HuH-7 (cell line): ENCODE measurements at regions not wholly inside any gene's neighbourhood (a gene's known extent, or its start where the extent isn't known, plus 50 kb on each side); places are given as distances from the start of the nearest gene placed in this dataset.

ENCODE experiments used
- DNase-seq: peaks from one replicate; pipeline ENCODE4 v3.0.0; 2011; ENCODE audit warnings: low spot score

DNA sequence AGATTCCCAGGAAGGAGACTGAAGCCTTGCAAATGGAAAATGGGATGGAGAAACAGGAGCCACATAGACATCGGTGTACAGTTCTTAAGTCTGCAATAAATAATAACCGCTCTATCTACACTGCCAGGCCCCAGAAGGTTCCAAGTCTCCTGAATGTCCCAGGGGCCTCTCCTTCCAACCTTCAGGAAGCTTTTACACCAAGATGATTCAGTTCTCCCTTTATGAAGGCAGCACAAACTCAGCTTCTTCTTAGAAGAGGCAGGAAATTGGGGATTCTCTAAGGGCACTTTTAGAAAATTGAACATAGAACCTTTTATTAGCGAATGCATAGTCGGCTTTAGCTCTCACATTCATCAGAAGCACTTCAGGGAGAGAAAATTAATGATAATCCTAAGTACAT lies 130.8 kb upstream of the LYZL1 start:
- DNase-seq, result no peak

DNA sequence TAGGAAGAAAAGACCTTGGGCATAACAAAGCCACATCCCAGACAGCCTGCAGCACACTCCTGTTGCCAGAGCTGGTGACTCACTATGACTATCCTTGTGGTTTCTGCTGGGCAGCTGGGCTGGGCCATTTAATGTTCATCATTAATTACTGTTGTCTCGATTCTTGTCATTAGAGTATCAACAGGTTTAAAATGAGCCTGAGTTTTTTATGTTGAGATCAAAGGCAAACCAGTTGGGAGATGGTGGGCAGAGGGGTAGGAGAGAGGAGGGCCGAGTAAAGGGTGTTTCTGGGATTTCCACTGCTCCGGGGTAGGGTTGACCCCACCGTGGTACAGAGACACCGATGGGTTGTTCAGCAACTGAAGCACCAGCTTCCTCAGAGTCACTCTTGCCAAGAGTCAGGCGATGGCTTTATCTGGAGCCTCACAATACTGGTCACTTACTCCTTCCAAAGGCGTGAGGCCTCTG lies 128.7 kb upstream of the LYZL1 start:
- no peak for DNase-seq

DNA sequence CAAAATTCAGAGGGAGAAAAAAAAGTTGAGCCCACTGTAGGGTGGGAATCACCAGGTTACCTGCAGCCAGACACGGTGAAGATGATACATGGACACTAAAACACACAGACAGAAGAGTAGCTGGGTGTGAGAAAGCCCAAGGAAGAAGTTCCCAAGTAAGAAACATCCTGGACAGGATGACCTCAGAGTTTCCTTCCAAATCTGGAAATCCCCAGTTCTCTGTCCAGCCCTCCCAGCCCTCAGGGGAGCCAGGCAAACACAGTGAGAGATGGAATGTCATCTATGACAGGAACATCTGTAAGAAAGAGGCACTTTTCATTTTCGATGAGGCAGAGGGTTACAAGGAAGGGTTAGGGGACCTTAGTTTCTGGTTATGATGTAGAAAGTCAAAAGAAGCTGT lies 125.1 kb upstream of the LYZL1 start:
- no peak for DNase-seq

DNA sequence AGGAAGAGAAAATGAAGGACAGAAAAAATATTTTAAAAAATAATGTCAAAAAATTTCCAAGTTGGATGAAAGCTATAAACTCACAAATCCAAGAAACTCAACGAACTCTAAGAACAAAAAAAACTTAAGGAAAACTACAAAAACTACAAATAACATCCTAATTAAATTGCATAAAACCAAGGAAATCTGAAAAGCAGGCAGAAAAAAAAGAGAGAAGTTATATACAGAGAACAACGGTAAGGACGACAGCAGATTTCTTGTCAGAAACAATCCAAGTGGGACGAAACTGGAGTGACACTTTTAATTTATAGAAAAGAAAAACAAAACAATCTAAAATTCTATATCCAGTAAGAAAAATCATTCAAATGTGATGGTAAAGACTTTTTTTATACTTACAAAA lies 122.2 kb upstream of the LYZL1 start:
- no peak for DNase-seq

DNA sequence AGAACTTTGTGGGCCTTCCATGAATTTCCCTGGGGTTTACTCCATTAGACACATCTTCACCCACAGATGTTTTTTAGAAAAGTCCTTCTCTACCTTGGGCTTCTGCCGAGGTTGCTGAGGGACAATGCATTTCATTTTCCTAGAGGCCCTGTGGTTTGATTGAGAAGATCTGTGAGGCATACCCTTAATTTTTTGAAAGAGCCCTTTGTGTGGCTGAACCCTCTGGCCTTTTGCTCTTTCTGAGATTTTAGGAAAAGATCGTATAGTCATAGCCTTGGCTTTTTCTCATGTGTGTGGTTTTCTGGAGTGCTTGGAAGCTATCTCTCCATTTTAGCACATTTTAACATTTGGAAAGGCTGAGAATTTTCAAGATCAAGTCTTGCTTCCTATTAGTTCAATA lies 119.8 kb upstream of the LYZL1 start:
- no peak for DNase-seq

DNA sequence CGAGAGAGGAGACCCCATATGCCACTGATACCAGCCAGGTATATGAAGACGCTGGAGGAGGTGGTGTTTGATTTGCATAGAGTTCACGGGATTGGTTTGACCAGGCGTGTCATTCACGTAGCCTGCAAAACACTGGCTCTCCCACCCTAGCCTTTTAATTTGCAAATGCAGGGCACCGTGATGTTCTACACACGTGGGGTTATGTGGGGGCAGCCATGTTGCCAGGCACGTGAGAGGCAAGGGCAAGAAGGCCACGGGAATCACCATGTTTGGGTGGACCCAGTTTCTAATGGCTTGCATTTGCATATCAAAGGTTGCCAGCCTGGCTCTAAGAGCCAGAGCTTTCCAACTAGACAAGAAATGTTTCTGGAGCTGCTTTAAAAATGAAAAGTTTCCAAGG lies 117.2 kb upstream of the LYZL1 start:
- DNase-seq, result no peak

DNA sequence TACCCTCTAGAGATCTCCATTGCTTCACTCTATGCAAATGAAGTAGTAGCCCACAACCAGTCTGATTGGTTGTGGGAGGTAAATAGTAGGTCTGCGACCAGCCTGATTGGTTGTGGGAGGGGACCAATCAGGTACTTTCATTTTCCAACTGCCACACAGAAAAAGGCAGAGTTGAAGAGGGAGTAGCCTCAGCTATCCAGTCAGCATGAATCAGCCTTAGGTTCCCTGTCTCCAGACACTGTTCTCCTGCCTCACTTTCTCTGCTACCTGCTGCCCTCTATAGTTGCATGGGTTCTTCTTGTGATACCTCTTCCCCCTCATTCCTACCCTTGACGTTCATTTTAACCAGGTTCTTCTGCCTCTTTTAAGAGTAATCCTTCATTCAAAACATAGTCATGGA lies 114.5 kb upstream of the LYZL1 start:
- no peak for DNase-seq

DNA sequence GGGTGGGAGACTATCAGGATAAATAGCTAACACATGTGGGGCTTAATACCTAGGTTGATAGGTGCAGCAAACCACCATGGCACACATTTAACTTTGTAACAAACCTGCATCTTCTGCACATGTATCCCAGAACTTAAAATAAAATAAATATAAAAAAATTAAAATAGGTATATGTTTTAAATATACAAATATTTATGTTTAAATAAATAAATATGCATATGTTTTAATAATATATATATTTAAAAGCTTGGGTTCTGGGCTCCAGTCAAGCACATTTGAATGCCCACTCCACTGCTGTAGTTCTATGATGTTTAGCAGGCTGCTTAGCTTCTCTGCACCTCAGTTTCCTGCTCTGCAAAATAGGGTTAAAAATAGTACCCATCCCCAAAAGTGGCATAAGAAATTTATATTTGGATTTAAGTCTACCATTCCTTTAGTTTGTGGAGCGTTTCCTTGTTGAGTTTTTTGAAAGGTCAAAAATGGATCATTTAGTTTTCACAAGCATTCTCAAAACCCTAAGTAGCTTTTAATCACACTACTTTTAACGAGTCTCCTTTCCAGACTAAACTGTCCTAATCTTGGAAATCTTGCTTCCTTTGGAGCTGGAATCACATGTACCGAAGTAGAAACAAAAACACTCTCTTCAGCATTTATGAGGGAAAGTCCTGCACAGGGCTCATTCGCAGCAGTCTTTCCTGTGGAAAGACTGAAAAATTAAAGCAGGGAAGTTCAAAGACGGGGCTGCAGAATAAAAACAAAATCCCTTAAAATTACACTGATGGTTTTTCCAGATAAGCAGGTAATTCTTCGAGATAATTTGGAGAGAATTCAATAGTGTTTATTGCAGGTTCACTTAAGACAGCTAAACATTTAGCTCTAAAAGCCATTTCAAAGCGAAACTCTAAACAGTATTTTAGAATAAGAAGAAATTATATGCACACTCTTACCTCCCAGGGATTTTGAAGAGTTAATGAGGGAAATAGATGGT lies 111.7 kb upstream of the LYZL1 start:
- DNase-seq, result no peak

DNA sequence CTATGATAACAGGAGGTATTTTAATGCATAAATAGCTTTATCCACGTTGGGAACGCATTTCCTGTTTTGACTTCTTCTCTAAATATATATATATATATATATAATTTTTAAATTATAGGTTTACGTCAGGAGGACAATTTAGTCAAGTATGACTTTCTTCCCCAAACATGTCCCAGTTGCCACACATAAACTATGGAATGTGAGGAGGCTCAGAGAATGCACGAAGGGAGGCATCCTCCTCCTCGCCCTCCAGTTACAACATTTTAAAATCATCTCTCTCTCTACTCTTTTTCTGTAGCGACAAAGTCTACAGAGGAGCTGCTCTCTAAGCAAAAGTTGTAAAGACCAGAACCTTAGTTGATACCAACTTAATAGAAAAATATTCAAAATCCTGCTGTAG lies 106.9 kb upstream of the LYZL1 start:
- no peak for DNase-seq

DNA sequence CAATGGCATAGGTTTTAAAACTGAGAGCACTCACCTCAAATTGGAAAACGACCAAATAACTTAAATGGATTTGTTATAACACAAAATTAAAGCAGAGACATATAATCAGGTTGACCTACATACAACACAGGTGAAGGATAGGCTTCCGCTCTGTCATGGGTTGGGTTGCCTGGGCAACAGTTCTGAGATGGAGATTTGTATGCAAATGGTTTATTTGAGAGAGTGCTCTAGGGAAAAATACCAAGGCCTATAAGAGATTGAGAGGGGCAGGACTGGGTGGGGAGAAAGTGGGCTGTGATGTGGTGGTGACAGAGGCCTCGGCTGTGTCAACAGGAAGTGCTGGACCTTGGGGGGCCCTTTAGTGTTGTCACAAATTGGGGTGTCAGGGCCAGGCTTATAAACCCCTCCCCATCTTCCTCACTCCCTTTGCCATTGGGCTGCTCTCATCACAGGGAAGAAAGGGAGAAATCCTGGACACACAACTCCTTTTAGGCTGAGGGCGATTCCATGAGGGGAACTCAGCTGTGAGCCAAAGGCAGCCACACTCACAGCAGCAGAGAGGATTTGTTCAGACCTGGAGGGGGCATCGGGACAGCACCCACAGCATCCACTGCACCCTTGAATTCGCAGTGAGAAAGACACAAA lies 105.4 kb upstream of the LYZL1 start:
- no peak for DNase-seq

DNA sequence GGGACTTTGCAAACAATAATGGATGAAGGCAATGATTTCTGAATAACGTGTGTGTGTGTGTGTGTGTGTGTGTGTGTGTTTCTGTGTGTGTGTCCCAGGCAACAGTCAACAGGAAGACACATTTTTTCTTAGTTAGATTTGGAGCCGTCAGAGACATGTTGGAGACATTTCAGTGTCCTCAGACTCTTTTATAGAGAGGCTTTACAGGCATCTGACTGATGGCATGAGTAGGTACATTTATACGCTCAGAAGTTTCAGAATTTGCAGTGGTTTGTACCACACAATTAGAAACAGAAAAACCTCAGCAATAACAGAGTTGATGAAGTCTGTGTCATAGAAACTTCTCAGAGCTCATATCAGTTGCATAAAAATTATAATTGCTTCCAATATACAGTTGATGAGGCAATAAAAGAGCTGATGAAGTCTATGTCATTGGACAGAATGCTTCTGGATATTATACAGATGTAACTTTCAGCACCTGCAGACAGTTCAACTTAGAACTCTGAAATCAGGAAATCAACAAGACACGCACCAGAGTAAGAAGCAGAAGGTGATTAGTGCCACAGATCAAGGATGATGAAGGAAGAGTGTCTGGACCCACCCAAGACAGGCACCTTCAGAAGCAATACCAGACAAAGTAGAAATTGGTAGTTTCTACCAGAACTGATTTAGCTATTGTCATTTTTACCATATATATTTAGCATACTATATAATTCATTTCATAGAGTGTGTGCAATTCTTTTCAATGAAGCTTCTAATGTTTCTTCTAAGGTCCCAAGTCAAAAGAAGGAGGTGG lies 104.5 kb upstream of the LYZL1 start:
- DNase-seq, result no peak

DNA sequence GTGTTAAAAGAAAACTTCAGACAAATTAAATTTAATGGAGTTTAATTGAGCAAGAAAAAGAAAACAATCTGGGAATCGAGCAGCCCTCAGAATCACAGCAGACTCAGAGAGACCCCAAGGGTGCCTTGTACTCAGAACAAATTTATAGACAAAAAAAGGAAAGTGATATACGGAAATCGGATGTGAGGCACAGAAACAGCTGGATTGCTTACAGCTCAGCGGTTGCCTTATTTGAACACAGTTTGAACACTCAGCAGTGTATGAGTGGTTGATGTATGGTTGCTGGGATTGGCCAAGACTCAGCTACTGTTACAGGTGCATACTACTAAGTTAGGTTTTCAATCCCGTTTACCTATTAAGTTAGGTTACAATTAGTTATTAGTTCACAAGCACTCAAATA lies 103.8 kb upstream of the LYZL1 start:
- no peak for DNase-seq

DNA sequence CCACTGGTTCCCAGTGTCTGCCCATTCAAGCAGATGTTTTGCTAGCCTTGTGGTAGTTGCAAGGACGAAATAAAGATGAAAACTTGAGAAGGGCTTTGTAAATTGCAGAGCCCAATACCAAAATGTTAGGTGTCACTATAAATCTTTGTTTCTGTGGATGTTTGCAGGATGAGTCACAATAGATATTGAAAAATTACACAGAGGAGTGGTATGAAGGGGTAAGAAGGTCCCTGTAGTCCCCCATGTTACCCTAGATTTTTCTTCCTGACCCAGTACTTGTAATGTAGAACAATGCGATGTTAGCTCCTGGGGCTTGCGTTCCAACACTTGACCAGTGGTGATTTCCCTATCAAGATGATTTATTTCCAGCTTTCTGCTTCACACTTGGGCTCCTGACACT lies 102.6 kb upstream of the LYZL1 start:
- DNase-seq, result no peak

DNA sequence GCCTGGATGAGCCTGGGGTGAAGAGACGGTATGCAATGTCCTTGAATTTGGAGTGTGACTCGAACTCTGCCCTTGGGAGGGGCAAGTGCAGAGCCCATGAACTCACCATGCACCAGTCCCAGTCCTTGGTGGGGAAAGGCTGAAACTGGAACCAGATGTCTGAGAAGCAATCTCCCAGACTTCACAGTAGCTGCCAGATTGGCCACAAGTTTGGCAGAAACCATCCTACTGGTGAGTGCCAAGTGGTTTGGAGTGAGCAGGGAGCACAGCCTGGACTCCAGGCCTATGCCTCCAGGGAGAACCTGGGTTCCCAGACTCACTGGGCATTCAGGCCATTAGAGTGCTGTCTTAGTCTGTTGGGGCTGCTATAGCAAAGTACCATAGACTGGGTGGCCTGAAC lies 99.6 kb upstream of the LYZL1 start:
- DNase-seq, result no peak

DNA sequence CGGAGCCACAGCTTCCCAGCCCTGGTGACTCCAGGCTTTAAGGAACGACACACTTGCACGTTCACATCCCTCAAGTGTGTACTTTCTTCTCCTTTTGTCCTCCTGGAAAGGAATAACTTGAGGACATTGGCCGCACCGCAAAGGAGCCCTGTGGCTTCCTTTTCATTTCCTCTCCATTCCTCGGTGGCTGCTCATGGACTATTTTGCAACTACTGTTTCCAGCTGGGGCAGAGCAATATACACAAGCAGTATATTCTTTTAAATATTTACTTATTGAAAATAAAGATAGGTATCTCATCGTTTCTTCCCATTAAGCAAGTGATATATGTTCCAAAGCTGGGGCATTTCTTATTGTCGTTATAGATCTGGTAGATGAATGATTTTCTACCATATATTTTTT lies 97.2 kb upstream of the LYZL1 start:
- DNase-seq, result no peak

DNA sequence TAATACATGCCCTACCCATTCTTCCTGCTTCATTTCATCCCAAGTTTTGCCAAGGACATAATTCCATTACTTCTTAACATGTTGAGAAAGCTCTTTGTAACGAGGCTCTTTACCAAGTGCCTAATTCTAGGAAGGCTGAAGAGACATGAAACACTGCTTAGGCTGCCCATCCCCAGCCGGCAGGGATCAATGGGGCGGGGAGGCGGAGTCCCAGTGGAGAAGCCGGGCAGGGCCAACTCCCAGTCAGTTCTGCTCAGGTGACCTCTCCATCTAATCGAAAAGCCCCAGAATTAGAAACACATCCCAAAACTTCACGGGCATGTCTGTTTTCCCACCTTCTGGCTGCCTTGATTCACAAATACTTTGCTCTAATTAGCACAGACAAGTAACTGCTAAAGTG lies 89.5 kb upstream of the LYZL1 start:
- peak; percentile 42 for DNase-seq

DNA sequence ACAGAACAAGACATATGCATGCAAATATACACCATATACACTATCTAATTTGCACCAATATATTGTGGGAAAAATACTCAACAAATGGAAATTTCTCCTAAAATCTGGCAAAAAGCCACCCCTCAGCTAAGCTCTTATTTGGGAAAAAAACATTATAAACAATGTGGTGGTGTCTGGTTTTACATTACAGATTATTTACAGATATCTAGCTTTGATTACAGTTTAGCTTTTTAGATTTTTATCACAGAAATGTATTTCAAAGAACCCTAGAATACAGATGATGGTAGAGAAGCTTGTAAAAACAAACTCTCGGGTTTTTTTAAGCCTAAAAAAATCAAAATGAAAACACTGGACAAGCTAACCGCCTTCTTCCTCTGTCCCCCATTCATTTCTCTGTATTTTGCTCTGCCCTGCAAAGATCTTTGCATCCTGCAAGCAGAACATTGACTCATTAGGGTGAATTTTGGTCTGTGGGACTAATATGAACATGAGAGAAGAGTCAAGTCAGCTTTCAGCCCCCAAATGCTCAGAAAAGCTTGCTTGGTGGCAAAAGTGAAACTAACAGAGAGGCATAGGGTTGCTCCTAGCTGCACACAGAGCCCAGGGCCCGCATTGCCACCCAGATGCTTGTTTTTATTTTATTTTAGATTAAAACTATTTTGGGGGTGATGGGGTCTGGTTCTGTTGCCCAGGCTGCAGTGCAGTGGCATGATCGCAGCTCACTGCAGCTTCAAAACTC lies 88.8 kb upstream of the LYZL1 start:
- no peak for DNase-seq

DNA sequence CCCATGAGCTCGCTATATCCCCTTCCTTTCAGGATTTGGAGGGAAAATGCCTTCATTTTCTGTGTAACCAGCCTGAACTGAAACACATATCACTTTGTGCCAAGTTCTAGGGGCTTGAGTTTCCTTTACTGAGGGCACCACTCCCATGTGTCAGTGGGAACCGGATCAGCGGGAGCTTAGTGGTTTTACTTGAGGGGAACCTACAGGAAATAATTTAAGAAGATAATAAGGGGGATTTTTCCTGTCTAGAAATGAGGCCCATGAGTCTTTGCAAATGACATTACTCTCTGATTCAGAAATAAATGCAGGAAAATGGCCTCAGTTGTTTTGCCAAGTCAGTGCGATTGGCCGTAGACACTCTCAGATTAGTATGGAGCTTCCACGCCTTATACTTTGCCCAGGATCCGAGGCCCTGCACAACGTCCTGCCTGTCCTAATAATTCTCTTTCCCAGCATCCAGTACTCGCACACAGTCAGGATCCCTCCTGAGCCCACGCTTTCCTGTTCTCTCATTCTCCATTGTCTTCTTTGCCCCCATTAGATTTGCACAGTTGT lies 86.4 kb upstream of the LYZL1 start:
- no peak for DNase-seq

DNA sequence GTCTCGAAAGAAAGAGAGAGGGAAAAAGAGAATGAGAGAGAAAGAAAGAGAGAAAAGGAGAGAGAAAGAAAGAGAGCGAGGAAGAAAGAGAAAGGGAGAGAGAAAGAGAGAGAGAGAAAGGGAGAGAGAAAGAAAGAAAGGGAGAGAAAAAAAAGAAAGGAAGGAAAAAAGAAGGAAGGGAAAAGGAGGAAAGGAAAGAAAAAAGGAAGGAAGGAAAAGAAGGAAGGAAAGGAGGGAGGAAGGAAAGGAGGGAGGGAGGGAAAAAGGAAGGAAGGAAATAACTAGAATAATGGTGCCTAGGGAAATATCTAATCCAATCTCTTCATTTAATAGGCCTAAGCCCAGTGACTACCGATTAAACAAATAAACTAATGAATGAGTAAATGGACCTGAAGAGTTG lies 85.4 kb upstream of the LYZL1 start:
- no peak for DNase-seq

DNA sequence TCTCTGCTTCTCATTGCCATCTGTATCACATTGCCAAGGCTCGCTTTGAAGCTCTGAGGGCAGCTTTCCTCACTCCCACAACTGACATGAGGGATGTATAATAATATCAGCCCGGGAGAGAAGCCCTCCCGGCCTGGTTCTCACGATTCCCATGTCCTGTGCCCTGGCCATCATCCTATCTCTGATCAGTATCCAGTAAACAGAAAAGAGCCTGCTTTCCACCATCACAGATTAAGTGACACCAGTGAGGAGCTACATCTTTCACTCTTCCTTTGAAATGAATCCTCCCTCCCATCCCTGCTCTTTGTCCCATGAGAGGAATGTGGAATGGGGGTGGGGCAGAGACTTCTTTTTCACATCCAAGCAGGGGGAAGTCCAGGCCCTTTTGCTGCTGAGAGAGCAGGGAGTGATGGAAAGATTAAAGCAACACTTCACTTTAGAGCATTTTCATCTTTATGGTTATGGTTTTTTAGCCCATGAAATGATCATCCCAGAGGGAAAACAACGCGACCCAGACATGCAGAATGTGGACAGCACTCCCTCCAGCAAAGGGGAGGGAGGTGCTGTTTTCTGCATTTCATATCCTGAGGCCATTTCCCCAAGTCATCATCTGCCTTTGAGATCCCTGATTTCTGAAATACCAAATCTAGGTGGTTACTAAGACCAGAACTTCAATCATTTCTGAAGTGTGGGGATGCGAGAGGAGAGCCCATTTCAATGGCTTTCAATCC lies 84.6 kb upstream of the LYZL1 start:
- no peak for DNase-seq

DNA sequence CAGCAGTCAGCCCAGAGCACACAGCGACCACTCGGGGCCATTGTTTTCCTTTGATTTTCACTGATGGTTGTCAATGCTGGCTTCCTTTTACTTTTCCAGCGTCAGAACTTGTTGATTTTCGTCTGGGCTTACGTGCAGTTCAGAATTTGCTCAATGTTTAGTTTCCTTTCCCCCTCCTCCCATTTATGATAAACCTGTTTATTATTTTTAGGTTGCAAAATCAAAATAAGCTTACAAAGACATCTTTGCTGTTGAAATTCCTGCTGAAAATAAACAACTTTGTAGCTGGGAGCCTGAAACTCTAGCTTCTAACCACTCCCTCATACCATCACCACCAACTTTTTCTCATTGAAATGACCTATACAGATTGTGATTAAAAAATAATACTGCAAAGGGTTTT lies 83.1 kb upstream of the LYZL1 start:
- no peak for DNase-seq
